Osteocyte (in vitro differentiated cells): ENCODE measurements at regions not wholly inside any gene's neighbourhood (a gene's known extent, or its start where the extent isn't known, plus 50 kb on each side); places are given as distances from the start of the nearest gene placed in this dataset.

Source experiments
- DNase-seq: peaks from one replicate; pipeline ENCODE4 v3.0.0; 2021; ENCODE audit warnings: mixed read lengths; ENCODE audit not compliant: unreplicated experiment; ENCODE audit errors: extremely low spot score
- H3K27ac Mint-ChIP-seq: one replicate; pipeline ENCODE4 v1.8.0; 2021; ENCODE audit warnings: mild to moderate bottlenecking, mixed read lengths; ENCODE audit not compliant: unreplicated experiment
- H3K27me3 Mint-ChIP-seq: one replicate; pipeline ENCODE4 v1.8.0; 2021; ENCODE audit warnings: mixed read lengths; ENCODE audit not compliant: unreplicated experiment
- H3K36me3 Mint-ChIP-seq: one replicate; pipeline ENCODE4 v1.8.0; 2021; ENCODE audit warnings: mixed read lengths; ENCODE audit not compliant: unreplicated experiment
- H3K4me1 Mint-ChIP-seq: one replicate; pipeline ENCODE4 v1.8.0; 2021; ENCODE audit warnings: mixed read lengths; ENCODE audit not compliant: unreplicated experiment
- H3K4me3 Mint-ChIP-seq: one replicate; pipeline ENCODE4 v1.8.0; 2021; ENCODE audit warnings: mild to moderate bottlenecking, moderate library complexity, mixed read lengths; ENCODE audit not compliant: unreplicated experiment
- H3K9me3 Mint-ChIP-seq: one replicate; pipeline ENCODE4 v1.8.0; 2021; ENCODE audit warnings: mixed read lengths; ENCODE audit not compliant: unreplicated experiment
- CTCF ChIP-seq: fragments of 200-600 bp; sonication (generic); IDR thresholded peaks from 2 replicates; pipeline ENCODE4 v1.5.0; 2021; ENCODE audit warnings: antibody characterized with exemption, mild to moderate bottlenecking, moderate library complexity

- H3K27me3 Mint-ChIP-seq, result no peaks in the 10 kb centered on the region
- no peaks in the 10 kb centered on the region for H3K4me1 Mint-ChIP-seq
- H3K4me3 Mint-ChIP-seq, result no peak overlapping the region
- no peaks in the 10 kb centered on the region for H3K9me3 Mint-ChIP-seq
- no peaks in the 10 kb centered on the region for H3K36me3 Mint-ChIP-seq
- no peak overlapping the region for H3K27ac Mint-ChIP-seq
- no peak for TF ChIP-seq CTCF
- no peak for DNase-seq
These were observed 108.0 kb upstream of the LSM8 start for GRCh38 chr7:118075936-118076335.

GRCh38 chr7:118076564-118076963 lies 107.4 kb upstream of the LSM8 start:
- Mint-ChIP-seq H3K27me3 (no peaks in the 10 kb centered on the region), H3K4me3 (no peak overlapping the region), H3K4me1 (no peaks in the 10 kb centered on the region), H3K36me3 (no peaks in the 10 kb centered on the region), H3K9me3 (no peaks in the 10 kb centered on the region), H3K27ac (no peak overlapping the region)
- no peak for TF ChIP-seq CTCF
- DNase-seq, result no peak

- Mint-ChIP-seq H3K4me3 (no peak overlapping the region), H3K27ac (no peak overlapping the region), H3K4me1 (peaks cover 4% of the 10 kb centered on the region), H3K27me3 (no peaks in the 10 kb centered on the region), H3K9me3 (no peaks in the 10 kb centered on the region), H3K36me3 (no peaks in the 10 kb centered on the region)
- TF ChIP-seq CTCF, result no peak
- DNase-seq, result no peak
These were observed 105.9 kb upstream of the LSM8 start for GRCh38 chr7:118078015-118078414.

- H3K27me3 Mint-ChIP-seq, result no peaks in the 10 kb centered on the region
- H3K36me3 Mint-ChIP-seq, result no peaks in the 10 kb centered on the region
- H3K4me1 Mint-ChIP-seq, result peaks cover 4% of the 10 kb centered on the region
- no peak overlapping the region for H3K4me3 Mint-ChIP-seq
- no peak for TF ChIP-seq CTCF
- H3K27ac Mint-ChIP-seq, result no peak overlapping the region
- H3K9me3 Mint-ChIP-seq, result no peaks in the 10 kb centered on the region
- no peak for DNase-seq
These were observed 104.6 kb upstream of the LSM8 start for GRCh38 chr7:118079369-118079768.

- DNase-seq, result no peak
- TF ChIP-seq CTCF, result no peak
- no peaks in the 10 kb centered on the region for H3K27me3 Mint-ChIP-seq
These were observed 103.0 kb upstream of the LSM8 start for GRCh38 chr7:118080947-118081346.

More at GRCh38 chr7:118080947-118081346, 103.0 kb upstream of the LSM8 start:
- Mint-ChIP-seq H3K4me1 (peaks cover 4% of the 10 kb centered on the region), H3K4me3 (no peak overlapping the region), H3K27ac (no peak overlapping the region), H3K36me3 (no peaks in the 10 kb centered on the region), H3K9me3 (no peaks in the 10 kb centered on the region)
